GM23338 (cell line): ENCODE measurements at regions not wholly inside any gene's neighbourhood (a gene's known extent, or its start where the extent isn't known, plus 50 kb on each side); places are given as distances from the start of the nearest gene placed in this dataset.

Experiments
- CREB1 ChIP-seq: fragments of 250-450 bp; sonication (Bioruptor Pico); IDR thresholded peaks from 2 replicates; pipeline ENCODE4 v1.5.0; 2020; ENCODE audit warnings: low read depth, mild to moderate bottlenecking, moderate library complexity
- CTCF ChIP-seq, 2 experiments: fragments of 200-600 bp in 1 of 2; sonication (generic) in 1 of 2; conservative IDR thresholded peaks; 2 replicates each; pipeline versions ENCODE4 v1.5.1 to v1.6.1; 2016 to 2017; ENCODE audit warnings: antibody characterized with exemption in 2 of 2, low read depth in 2 of 2, mild to moderate bottlenecking in 2 of 2, moderate library complexity in 1 of 2
- EZH2 ChIP-seq: fragments of 200-600 bp; sonication (generic); IDR thresholded peaks from one replicate; pipeline ENCODE4 v1.8.0; 2017; ENCODE audit warnings: antibody characterized with exemption, mild to moderate bottlenecking, low read depth; ENCODE audit not compliant: unreplicated experiment
- POLR2AphosphoS5 ChIP-seq: IDR thresholded peaks from 2 replicates; pipeline ENCODE4 v1.6.1; 2016; ENCODE audit warnings: antibody characterized with exemption, low read depth
- REST ChIP-seq: IDR thresholded peaks from one replicate; pipeline ENCODE4 v1.6.1; 2018; ENCODE audit warnings: antibody characterized with exemption; ENCODE audit not compliant: unreplicated experiment

GRCh38 chr2:236877972-236878371, 207.7 kb upstream of the COPS8 start:
- TF ChIP-seq POLR2AphosphoS5 (no peak), CTCF (conservative IDR thresholded peaks at IDR 0.05; ENCODE audit: low read depth in 2 of 2) (no peak), EZH2 (no peak), REST (no peak), CREB1 (no peak)
